ENCODE measurements at regions not wholly inside any gene's neighbourhood (a gene's known extent, or its start where the extent isn't known, plus 50 kb on each side); places are given as distances from the start of the nearest gene placed in this dataset.

- TF ChIP-seq POLR2A (IDR thresholded peaks at IDR 0.05) (no peak), CTCF (IDR thresholded peaks at IDR 0.05) (no peak)
Measured at GRCh38 chr5:13606051-13606450, 338.4 kb downstream of the DNAH5 start.

Data from Peyer's patch (tissue), 4 donors.